ENCODE measurements at regions not wholly inside any gene's neighbourhood (a gene's known extent, or its start where the extent isn't known, plus 50 kb on each side); places are given as distances from the start of the nearest gene placed in this dataset.
"Not testable (repeated sequence)": the region's sequence is repeated elsewhere in the genome, so short reads cannot be mapped to it uniquely, and the experiment has no call there.

GRCh38 chr3:39655718-39656117 lies 153.7 kb upstream of the MYRIP start:
- TF ChIP-seq CTCF (IDR thresholded peaks at IDR 0.05; ENCODE audit: poor library complexity, severe bottlenecking); EP300 (conservative IDR thresholded peaks at IDR 0.05; ENCODE audit: poor library complexity, severe bottlenecking); POLR2AphosphoS5 (IDR thresholded peaks at IDR 0.05); EZH2 (IDR thresholded peaks at IDR 0.05; ENCODE audit: borderline replicate concordance, insufficient read depth, low read length, poor library complexity, severe bottlenecking); TAF1 (IDR thresholded peaks at IDR 0.05; ENCODE audit: low read depth); REST (IDR thresholded peaks at IDR 0.05; ENCODE audit: borderline replicate concordance); MXI1 (conservative IDR thresholded peaks at IDR 0.05; ENCODE audit: poor library complexity, severe bottlenecking); RAD21 (conservative IDR thresholded peaks at IDR 0.05); SMC3 (conservative IDR thresholded peaks at IDR 0.05; ENCODE audit: poor library complexity): not testable (repeated sequence)

Data from neural cell (in vitro differentiated cells).